MCF 10A (cell line): ENCODE measurements at regions not wholly inside any gene's neighbourhood (a gene's known extent, or its start where the extent isn't known, plus 50 kb on each side); places are given as distances from the start of the nearest gene placed in this dataset.
"Not testable (repeated sequence)": the region's sequence is repeated elsewhere in the genome, so short reads cannot be mapped to it uniquely, and the experiment has no call there.

Experiments used
- BruUV-seq: library from RNA; stranded (reverse); fragments of 400-500 nt; replicated peaks from 2 replicates; lab custom pipeline; 2021; lab: Mats Ljungman, UMichigan
- CTCF ChIA-PET: fragments of 300-600 bp; sonication (Branson Sonifier 250); formaldehyde crosslinking; extraction: SDS; loops from one replicate; lab custom pipeline; 2021; ENCODE audit warnings: antibody characterized with exemption, inconsistent platforms; lab: Yijun Ruan, JAX
- POLR2A ChIA-PET: fragments of 300-600, 350-650 bp; sonication (Branson Sonifier 250); formaldehyde crosslinking; extraction: SDS; loops from one replicate; lab custom pipeline; 2020; ENCODE audit warnings: antibody characterized with exemption, inconsistent platforms; lab: Yijun Ruan, JAX
- DNase-seq: peaks from one replicate; pipeline ENCODE4 v3.0.0-alpha.2; 2018; ENCODE audit not compliant: unreplicated experiment
- H3K27ac Mint-ChIP-seq: one replicate; pipeline ENCODE4 v1.8.0; 2022; ENCODE audit warnings: mild to moderate bottlenecking, low read depth, mixed read lengths; ENCODE audit not compliant: unreplicated experiment
- H3K27me3 Mint-ChIP-seq: one replicate; pipeline ENCODE4 v1.8.0; 2022; ENCODE audit warnings: mixed read lengths; ENCODE audit not compliant: insufficient read depth, unreplicated experiment
- H3K36me3 Mint-ChIP-seq: one replicate; pipeline ENCODE4 v1.8.0; 2022; ENCODE audit warnings: mild to moderate bottlenecking, moderate library complexity, mixed read lengths; ENCODE audit not compliant: insufficient read depth, unreplicated experiment
- H3K4me1 Mint-ChIP-seq: one replicate; pipeline ENCODE4 v1.8.0; 2022; ENCODE audit warnings: mixed read lengths; ENCODE audit not compliant: insufficient read depth, unreplicated experiment
- H3K4me3 Mint-ChIP-seq: one replicate; pipeline ENCODE4 v1.8.0; 2022; ENCODE audit warnings: mild to moderate bottlenecking, moderate library complexity, mixed read lengths; ENCODE audit not compliant: unreplicated experiment
- H3K9me3 Mint-ChIP-seq: one replicate; pipeline ENCODE4 v1.8.0; 2022; ENCODE audit warnings: mixed read lengths; ENCODE audit not compliant: unreplicated experiment
- CTCF ChIP-seq: fragments of 200-600 bp; IDR thresholded peaks from one replicate; pipeline ENCODE4 v1.8.0; 2022; ENCODE audit warnings: antibody characterized with exemption, mild to moderate bottlenecking; ENCODE audit not compliant: unreplicated experiment
- intact Hi-C: fragments of 100-400 bp; cut with micrococcal nuclease; formaldehyde crosslinking; loops from 2 replicates; pipeline ENCODE4 v1.14.1; 2022

- Mint-ChIP-seq H3K36me3 (no peaks in the 10 kb centered on the region), H3K9me3 (peaks cover 6% of the 10 kb centered on the region), H3K27me3 (no peaks in the 10 kb centered on the region), H3K4me1 (peaks cover 28% of the 10 kb centered on the region), H3K27ac (peak overlapping the region; percentile 79), H3K4me3 (peak overlapping the region; percentile 22)
- ChIA-PET CTCF (interaction anchor here (0.5 to 1.7 kb wide), 5 partner anchors 9 to 129 kb away, joined by 3 to 8 read pairs (median 4); no protein-coding TSS in a partner anchor), POLR2A (interaction anchor here (0.8 to 3.6 kb wide), 11 partner anchors 9 to 176 kb away, joined by 3 to 35 read pairs (median 11); partner anchors contain the start of genes EHBP1 and TMEM17)
- intact Hi-C loops: no loop called here
- no TSS peak for BruUV-seq
- TF ChIP-seq CTCF: no peak
- DNase-seq: no peak
Measured at GRCh38 chr2:62654876-62655359, 50.6 kb upstream of the EHBP1 start.

GRCh38 chr2:62654423-62654791, 51.1 kb upstream of the EHBP1 start:
- Mint-ChIP-seq H3K4me3 (peak overlapping the region; percentile 22), H3K9me3 (peaks cover 6% of the 10 kb centered on the region), H3K4me1 (peaks cover 23% of the 10 kb centered on the region), H3K36me3 (no peaks in the 10 kb centered on the region), H3K27me3 (no peaks in the 10 kb centered on the region), H3K27ac (peak overlapping the region; percentile 79)
- ChIA-PET POLR2A (interaction anchor here (0.8 to 3.6 kb wide), 13 partner anchors 10 to 176 kb away, joined by 3 to 35 read pairs (median 7); partner anchors contain the start of genes EHBP1 and TMEM17), CTCF (interaction anchor here (0.5 to 1.7 kb wide), 6 partner anchors 10 to 183 kb away, joined by 3 to 8 read pairs (median 4); no protein-coding TSS in a partner anchor)
- no TSS peak for BruUV-seq
- intact Hi-C loops: no loop called here
- no peak for TF ChIP-seq CTCF
- peak; percentile 50 for DNase-seq

GRCh38 chr2:62653582-62654422, 51.7 kb upstream of the EHBP1 start:
- ChIA-PET POLR2A (interaction anchor here (0.6 to 3.6 kb wide), 12 partner anchors 10 to 189 kb away, joined by 3 to 35 read pairs (median 9); partner anchors contain the start of genes EHBP1 and TMEM17), CTCF (interaction anchor here (0.6 to 1.7 kb wide), 2 partner anchors 10 to 183 kb away, joined by 3 to 8 read pairs; no protein-coding TSS in a partner anchor)
- Mint-ChIP-seq H3K9me3 (peaks cover 6% of the 10 kb centered on the region), H3K4me1 (peaks cover 21% of the 10 kb centered on the region), H3K27ac (peak overlapping the region; percentile 79), H3K4me3 (peak overlapping the region; percentile 22), H3K27me3 (no peaks in the 10 kb centered on the region), H3K36me3 (no peaks in the 10 kb centered on the region)
- no peak for TF ChIP-seq CTCF
- BruUV-seq: no TSS peak
- intact Hi-C loops: no loop called here
- DNase-seq: peak; percentile 59

GRCh38 chr2:62649087-62649486, 56.4 kb upstream of the EHBP1 start:
- H3K9me3 Mint-ChIP-seq, H3K36me3 Mint-ChIP-seq, CTCF ChIA-PET, intact Hi-C loops, H3K4me3 Mint-ChIP-seq, POLR2A ChIA-PET, H3K27ac Mint-ChIP-seq, DNase-seq, H3K4me1 Mint-ChIP-seq, BruUV-seq, H3K27me3 Mint-ChIP-seq: not testable (repeated sequence)
